ENCODE measurements at regions not wholly inside any gene's neighbourhood (a gene's known extent, or its start where the extent isn't known, plus 50 kb on each side); places are given as distances from the start of the nearest gene placed in this dataset.
"Not testable (repeated sequence)": the region's sequence is repeated elsewhere in the genome, so short reads cannot be mapped to it uniquely, and the experiment has no call there.

DNA sequence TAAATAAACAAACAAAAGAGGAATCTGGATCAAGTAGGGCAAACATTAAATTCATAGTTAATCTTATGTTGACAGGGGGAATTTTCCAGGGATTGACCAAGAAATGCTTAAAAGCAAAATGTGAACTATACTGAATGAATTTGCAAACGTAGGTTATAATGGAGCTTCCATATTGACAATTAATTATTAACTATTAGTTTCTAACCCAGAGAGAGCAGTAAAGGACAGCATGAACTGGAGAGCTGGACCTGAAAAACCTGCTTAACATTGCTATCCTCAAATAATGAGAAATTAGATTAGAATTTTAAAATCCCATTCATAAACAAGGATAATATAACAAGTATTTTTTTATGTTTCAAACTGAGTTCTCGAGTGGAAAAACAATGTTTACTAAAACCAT lies 1089.6 kb downstream of the DNAJB9 start:
- intact Hi-C loops (cut with DNase I), result no loop called here
- ATAC-seq (peak in 2 of 4 donors; percentile 51 to 58), FAIRE-seq (no peak), DNase-seq (no peak)
- 12 to 21% methylated on average over 2 of the region's 2 CpGs for WGBS, 2 donors
- H3K36me3 ChIP-seq, result no peaks in the 10 kb centered on the region
- H3K9me3 ChIP-seq, result no peaks in the 10 kb centered on the region
- H3K27me3 ChIP-seq, result no peaks in the 10 kb centered on the region
- TF ChIP-seq, protein P1, sequence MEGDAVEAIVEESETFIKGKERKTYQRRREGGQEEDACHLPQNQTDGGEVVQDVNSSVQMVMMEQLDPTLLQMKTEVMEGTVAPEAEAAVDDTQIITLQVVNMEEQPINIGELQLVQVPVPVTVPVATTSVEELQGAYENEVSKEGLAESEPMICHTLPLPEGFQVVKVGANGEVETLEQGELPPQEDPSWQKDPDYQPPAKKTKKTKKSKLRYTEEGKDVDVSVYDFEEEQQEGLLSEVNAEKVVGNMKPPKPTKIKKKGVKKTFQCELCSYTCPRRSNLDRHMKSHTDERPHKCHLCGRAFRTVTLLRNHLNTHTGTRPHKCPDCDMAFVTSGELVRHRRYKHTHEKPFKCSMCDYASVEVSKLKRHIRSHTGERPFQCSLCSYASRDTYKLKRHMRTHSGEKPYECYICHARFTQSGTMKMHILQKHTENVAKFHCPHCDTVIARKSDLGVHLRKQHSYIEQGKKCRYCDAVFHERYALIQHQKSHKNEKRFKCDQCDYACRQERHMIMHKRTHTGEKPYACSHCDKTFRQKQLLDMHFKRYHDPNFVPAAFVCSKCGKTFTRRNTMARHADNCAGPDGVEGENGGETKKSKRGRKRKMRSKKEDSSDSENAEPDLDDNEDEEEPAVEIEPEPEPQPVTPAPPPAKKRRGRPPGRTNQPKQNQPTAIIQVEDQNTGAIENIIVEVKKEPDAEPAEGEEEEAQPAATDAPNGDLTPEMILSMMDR (IDR thresholded peaks at IDR 0.05), result no peak
- H3K4me1 ChIP-seq, result peaks cover 6 to 9% (median 7%) of the 10 kb centered on the region in 3 donors
- H3K27ac ChIP-seq, result no peak overlapping the region
- no peak overlapping the region for H3K4me3 ChIP-seq

- Histone ChIP-seq H3K36me3 (no peaks in the 10 kb centered on the region), H3K27me3 (no peaks in the 10 kb centered on the region), H3K9me3 (no peaks in the 10 kb centered on the region), H3K27ac (no peak overlapping the region), H3K4me1 (peaks cover 6 to 9% (median 7%) of the 10 kb centered on the region in 3 donors), H3K4me3 (no peak overlapping the region)
- ATAC-seq (no peak), FAIRE-seq (no peak), DNase-seq (no peak)
- WGBS, 2 donors, result 80% methylated on average over 4 of the region's 4 CpGs
- intact Hi-C loops (cut with DNase I), result no loop called here
- TF ChIP-seq, protein P1 (IDR thresholded peaks at IDR 0.05), result no peak
Measured at GRCh38 chr7:109660401-109660800, 1090.7 kb downstream of the DNAJB9 start.

GRCh38 chr7:109663806-109664205 lies 1094.1 kb downstream of the DNAJB9 start:
- WGBS, 2 donors, result 90 to 92% methylated on average over 3 of the region's 3 CpGs
- intact Hi-C loops (cut with DNase I), result no loop called here
- H3K4me1 ChIP-seq, result peaks cover 6 to 9% (median 7%) of the 10 kb centered on the region in 3 donors
- no peak for DNase-seq
- H3K4me3 ChIP-seq, result no peak overlapping the region
- H3K9me3 ChIP-seq, result no peaks in the 10 kb centered on the region
- ATAC-seq, result no peak
- H3K27me3 ChIP-seq, result no peaks in the 10 kb centered on the region
- TF ChIP-seq, protein P1 (IDR thresholded peaks at IDR 0.05), result no peak
- FAIRE-seq, result no peak
- no peak overlapping the region for H3K27ac ChIP-seq
- no peaks in the 10 kb centered on the region for H3K36me3 ChIP-seq

- WGBS, 2 donors, result 92 to 94% methylated on average over 2 of the region's 2 CpGs
- intact Hi-C loops (cut with DNase I); ATAC-seq: not testable (repeated sequence)
Measured at GRCh38 chr7:109687269-109687668, 1117.6 kb downstream of the DNAJB9 start.

GRCh38 chr7:109692613-109693012 lies 1122.9 kb downstream of the DNAJB9 start:
- H3K4me1 ChIP-seq; H3K27me3 ChIP-seq; H3K4me3 ChIP-seq; FAIRE-seq; H3K27ac ChIP-seq; H3K9me3 ChIP-seq; H3K36me3 ChIP-seq; ATAC-seq; intact Hi-C loops (cut with DNase I): not testable (repeated sequence)
- DNase-seq, result peak in 1 of 6 donors; percentile 17
- WGBS, 2 donors, result 60 to 72% methylated on average over 4 of the region's 4 CpGs

More at GRCh38 chr7:109687269-109687668, 1117.6 kb downstream of the DNAJB9 start:
- not testable (repeated sequence) for DNase-seq, H3K27me3 ChIP-seq, H3K27ac ChIP-seq, H3K4me1 ChIP-seq, FAIRE-seq, H3K36me3 ChIP-seq, H3K9me3 ChIP-seq, H3K4me3 ChIP-seq

DNA sequence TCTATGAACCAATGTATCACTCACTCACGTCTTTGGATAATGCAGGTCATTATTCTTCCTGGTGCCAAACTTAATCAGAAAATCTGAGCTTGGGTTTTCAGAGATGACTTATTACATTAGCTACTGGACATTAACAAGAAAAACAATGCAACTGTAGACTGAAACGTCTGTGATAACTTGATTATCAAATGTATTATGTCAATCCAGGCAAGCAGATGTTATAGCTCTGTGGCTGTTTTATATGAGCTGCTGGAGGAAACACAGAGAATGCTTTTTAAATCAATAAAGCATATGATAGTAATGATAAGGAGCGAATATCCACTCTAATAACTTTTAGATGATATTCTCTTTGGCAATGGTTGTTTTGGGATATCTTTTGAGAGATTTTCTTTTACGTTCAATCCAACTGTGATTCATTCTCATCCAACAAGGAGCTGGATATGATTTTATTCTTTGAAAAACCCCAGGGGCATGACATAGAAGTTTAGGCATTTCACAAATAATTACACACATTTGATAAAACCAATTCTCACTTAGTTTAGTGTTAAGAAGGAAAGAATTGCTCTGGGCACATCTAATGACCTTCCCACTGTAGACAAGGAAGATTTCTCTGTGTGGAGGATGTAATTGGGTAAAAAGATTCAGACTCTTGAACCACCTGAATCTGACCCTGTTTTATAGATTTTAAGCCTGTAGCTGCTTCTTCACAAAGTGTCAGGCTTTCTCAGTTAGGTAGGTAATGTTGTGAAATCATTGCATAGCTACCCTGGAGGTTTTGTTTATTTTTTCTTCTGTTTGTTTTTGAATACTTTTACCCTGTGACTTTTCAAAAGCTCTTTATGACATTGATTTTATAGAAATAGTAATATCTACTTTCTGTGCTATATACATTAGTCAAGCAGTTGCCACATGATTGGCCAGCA lies 1124.7 kb downstream of the DNAJB9 start:
- FAIRE-seq (no peak), DNase-seq (no peak), ATAC-seq (no peak)
- no peaks in the 10 kb centered on the region for H3K27me3 ChIP-seq
- 40 to 43% methylated on average over 4 of the region's 4 CpGs for WGBS, 2 donors
- no peaks in the 10 kb centered on the region for H3K4me1 ChIP-seq
- H3K9me3 ChIP-seq, result no peaks in the 10 kb centered on the region
- intact Hi-C loops (cut with DNase I), result no loop called here
- TF ChIP-seq, protein P1 (IDR thresholded peaks at IDR 0.05), result no peak
- H3K27ac ChIP-seq, result no peak overlapping the region
- H3K4me3 ChIP-seq, result no peak overlapping the region
- no peaks in the 10 kb centered on the region for H3K36me3 ChIP-seq

Data from pancreas (tissue), 10 donors.